GM23338 (cell line): ENCODE measurements at regions not wholly inside any gene's neighbourhood (a gene's known extent, or its start where the extent isn't known, plus 50 kb on each side); places are given as distances from the start of the nearest gene placed in this dataset.

ENCODE experiments used
- CTCF ChIP-seq, 2 experiments: fragments of 200-600 bp in 1 of 2; sonication (generic) in 1 of 2; conservative IDR thresholded peaks; 2 replicates each; pipeline versions ENCODE4 v1.5.1 to v1.6.1; 2016 to 2017; ENCODE audit warnings: antibody characterized with exemption in 2 of 2, low read depth in 2 of 2, mild to moderate bottlenecking in 2 of 2, moderate library complexity in 1 of 2
- ETS1 ChIP-seq: IDR thresholded peaks from 2 replicates; pipeline ENCODE4 v1.6.1; 2016; ENCODE audit warnings: antibody characterized with exemption

DNA sequence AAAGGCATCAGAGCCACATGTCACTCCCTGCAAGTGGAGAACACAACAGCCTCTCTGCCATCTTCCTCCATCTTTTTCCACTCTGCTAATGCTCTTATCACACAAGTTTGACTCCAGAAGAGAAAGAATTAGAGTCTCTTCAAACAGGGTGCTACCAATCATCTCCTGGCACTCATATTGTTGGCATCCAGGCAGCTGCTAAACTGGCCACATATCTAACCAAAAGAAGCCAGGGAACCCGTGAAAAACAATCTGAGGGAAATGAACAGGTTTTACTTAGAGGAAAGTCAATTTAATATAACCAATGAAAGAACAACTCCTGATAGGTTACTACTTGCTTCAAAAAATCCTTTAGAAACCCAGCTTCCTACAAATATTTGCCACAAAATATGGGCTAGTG, 117.2 kb downstream of the SLC25A46 start:
- TF ChIP-seq ETS1: no peak
- TF ChIP-seq CTCF (conservative IDR thresholded peaks at IDR 0.05; ENCODE audit: low read depth in 2 of 2): no peak
